ENCODE measurements at regions not wholly inside any gene's neighbourhood (a gene's known extent, or its start where the extent isn't known, plus 50 kb on each side); places are given as distances from the start of the nearest gene placed in this dataset.
A peak's percentile ranks its signal among the peaks of the same experiment; 100 is the strongest.

DNA sequence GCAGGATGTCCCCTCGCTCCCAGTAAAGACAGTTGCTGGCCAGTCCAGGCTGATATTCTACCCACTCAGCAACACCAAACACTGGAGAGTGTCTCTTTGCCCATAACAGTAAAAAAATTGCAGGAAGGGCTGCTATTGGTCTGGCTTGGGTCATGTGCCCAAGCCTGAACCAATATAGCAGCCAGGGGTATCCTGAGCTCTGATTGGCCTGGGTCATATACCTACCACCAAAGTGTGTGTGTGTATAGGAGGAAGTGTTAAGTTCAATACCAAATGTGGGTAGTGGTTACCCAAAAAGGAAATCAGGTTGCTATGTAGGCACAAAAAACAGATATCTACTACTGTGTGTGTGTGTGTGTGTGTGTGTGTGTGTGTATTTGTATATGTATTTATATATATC, 373.2 kb downstream of the BCOR start:
- Histone ChIP-seq H3K27ac (ENCODE audit: low read depth in 2 of 2, low read length in 1 of 2) (peak overlapping the region in 1 of 2 experiments; percentile 97; a peak in 1 of 4 replicates), H3K79me2 (ENCODE audit: insufficient read depth) (no peaks in the 10 kb centered on the region), H3K9ac (no peak overlapping the region), H3K27me3 (ENCODE audit: insufficient read depth) (peaks cover 5% of the 10 kb centered on the region; the same call in 1 of the 2 replicates), H3K9me3 (no peaks in the 10 kb centered on the region), H2AFZ (ENCODE audit: low read depth) (no peak overlapping the region), H3K4me1 (ENCODE audit: control insufficient read depth in 1 of 2, insufficient read depth in 2 of 2, low read depth in 1 of 2, low read length in 1 of 2) (peaks cover 0 to 39% of the 10 kb centered on the region in 2 experiments; a peak in 2 of 4 replicates), H4K20me1 (ENCODE audit: insufficient read depth) (no peaks in the 10 kb centered on the region), H3K4me2 (no peak overlapping the region), H3K36me3 (replicated peaks in 1 of 2; ENCODE audit: control insufficient read depth in 1 of 2, insufficient read depth in 2 of 2, low read length in 1 of 2) (no peaks in the 10 kb centered on the region), H3F3A (replicated peaks; ENCODE audit: insufficient read depth) (no peaks in the 10 kb centered on the region), H3K4me3 (ENCODE audit: low read depth in 2 of 2, low read length in 1 of 2) (no peak overlapping the region), H3K9me2 (no peaks in the 10 kb centered on the region)
- WGBS (ENCODE audit: low lambda C conversion rate): 53% methylated on average over 1 of the region's 1 CpG
- CTCF ChIA-PET: interaction anchor here (0.7 kb wide), 1 partner anchor 443 kb away, joined by 3 read pairs; no protein-coding TSS in a partner anchor
- TF ChIP-seq, protein P1, sequence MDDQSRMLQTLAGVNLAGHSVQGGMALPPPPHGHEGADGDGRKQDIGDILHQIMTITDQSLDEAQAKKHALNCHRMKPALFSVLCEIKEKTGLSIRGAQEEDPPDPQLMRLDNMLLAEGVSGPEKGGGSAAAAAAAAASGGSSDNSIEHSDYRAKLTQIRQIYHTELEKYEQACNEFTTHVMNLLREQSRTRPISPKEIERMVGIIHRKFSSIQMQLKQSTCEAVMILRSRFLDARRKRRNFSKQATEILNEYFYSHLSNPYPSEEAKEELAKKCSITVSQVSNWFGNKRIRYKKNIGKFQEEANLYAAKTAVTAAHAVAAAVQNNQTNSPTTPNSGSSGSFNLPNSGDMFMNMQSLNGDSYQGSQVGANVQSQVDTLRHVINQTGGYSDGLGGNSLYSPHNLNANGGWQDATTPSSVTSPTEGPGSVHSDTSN (IDR thresholded peaks at IDR 0.05): no peak
- TF ChIP-seq CHD2 (IDR thresholded peaks at IDR 0.05; ENCODE audit: low read length, partially characterized antibody) (no peak), MXI1 (IDR thresholded peaks at IDR 0.05; ENCODE audit: low read depth, low read length) (no peak), GATA2 (CRISPR knock-in tag; IDR thresholded peaks at IDR 0.05) (no peak), NRF1 (IDR thresholded peaks at IDR 0.05; ENCODE audit: low read depth, low read length) (no peak)
- POLR2A ChIA-PET: no interaction called here
- DNase-seq: no peak

DNA sequence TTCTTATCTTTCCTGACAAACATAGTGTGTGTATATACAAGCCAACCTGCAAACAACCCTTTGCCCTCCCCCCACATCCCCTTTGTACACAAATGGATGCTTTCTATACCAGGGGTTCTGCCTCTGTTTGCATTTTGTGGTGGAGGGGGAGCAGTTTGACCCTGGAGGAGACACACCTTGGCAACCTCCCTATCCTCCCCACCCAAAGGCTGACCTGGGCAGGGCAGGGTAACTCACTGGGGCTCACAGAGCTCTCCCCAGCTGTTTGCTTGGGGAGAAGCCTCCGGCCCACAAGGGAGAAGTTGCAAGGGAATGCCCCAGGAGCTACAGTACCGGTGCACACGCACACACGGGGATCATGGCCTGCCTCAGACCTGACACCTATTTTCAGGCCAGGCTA, 372.6 kb downstream of the BCOR start:
- no peak overlapping the region for H3K4me2 ChIP-seq
- WGBS (ENCODE audit: low lambda C conversion rate): no CpG with 5 or more reads among the region's 4 CpGs
- H3K4me3 ChIP-seq (ENCODE audit: low read depth in 2 of 2, low read length in 1 of 2): no peak overlapping the region; a peak in 1 of 4 replicates
- peaks cover 0 to 45% of the 10 kb centered on the region in 2 experiments; a peak in 2 of 4 replicates for H3K4me1 ChIP-seq (ENCODE audit: control insufficient read depth in 1 of 2, insufficient read depth in 2 of 2, low read depth in 1 of 2, low read length in 1 of 2)
- no peaks in the 10 kb centered on the region for H3K9me3 ChIP-seq
- H3K9ac ChIP-seq: no peak overlapping the region
- POLR2A ChIA-PET: no interaction called here
- DNase-seq: no peak
- no peaks in the 10 kb centered on the region for H3K79me2 ChIP-seq (ENCODE audit: insufficient read depth)
- H3K27ac ChIP-seq (ENCODE audit: low read depth in 2 of 2, low read length in 1 of 2): peak overlapping the region in 1 of 2 experiments; percentile 97; a peak in 2 of 4 replicates
- no peaks in the 10 kb centered on the region for H3K9me2 ChIP-seq
- CTCF ChIA-PET: no interaction called here
- no peaks in the 10 kb centered on the region for H3F3A ChIP-seq (replicated peaks; ENCODE audit: insufficient read depth)
- no peaks in the 10 kb centered on the region for H3K36me3 ChIP-seq (replicated peaks in 1 of 2; ENCODE audit: control insufficient read depth in 1 of 2, insufficient read depth in 2 of 2, low read length in 1 of 2)
- H3K27me3 ChIP-seq (ENCODE audit: insufficient read depth): peaks cover 6% of the 10 kb centered on the region; the same call in 1 of the 2 replicates
- H2AFZ ChIP-seq (ENCODE audit: low read depth): no peak overlapping the region
- H4K20me1 ChIP-seq (ENCODE audit: insufficient read depth): no peaks in the 10 kb centered on the region
- TF ChIP-seq FOXJ3 (CRISPR knock-in tag; IDR thresholded peaks at IDR 0.05) (no peak), YY1 (IDR thresholded peaks at IDR 0.05; ENCODE audit: low read depth) (no peak), RAD21 (IDR thresholded peaks at IDR 0.05; ENCODE audit: low read length) (no peak), MXI1 (IDR thresholded peaks at IDR 0.05; ENCODE audit: low read depth, low read length) (no peak), EZH2phosphoT487 (IDR thresholded peaks at IDR 0.05; ENCODE audit: borderline replicate concordance, low read depth) (no peak), FOXM1 (IDR thresholded peaks at IDR 0.05; ENCODE audit: low read depth) (no peak), TCF12 (IDR thresholded peaks at IDR 0.05) (no peak), RXRA (IDR thresholded peaks at IDR 0.05; ENCODE audit: borderline replicate concordance, low read depth) (no peak), POLR2AphosphoS5 (IDR thresholded peaks at IDR 0.05; ENCODE audit: low read depth, low read length) (no peak), NFIC (IDR thresholded peaks at IDR 0.05; ENCODE audit: borderline replicate concordance) (no peak), EP300 (IDR thresholded peaks at IDR 0.05; ENCODE audit: borderline replicate concordance in 1 of 2, low read depth in 1 of 2, low read length in 1 of 2) (no peak)
- TF ChIP-seq, protein P2, sequence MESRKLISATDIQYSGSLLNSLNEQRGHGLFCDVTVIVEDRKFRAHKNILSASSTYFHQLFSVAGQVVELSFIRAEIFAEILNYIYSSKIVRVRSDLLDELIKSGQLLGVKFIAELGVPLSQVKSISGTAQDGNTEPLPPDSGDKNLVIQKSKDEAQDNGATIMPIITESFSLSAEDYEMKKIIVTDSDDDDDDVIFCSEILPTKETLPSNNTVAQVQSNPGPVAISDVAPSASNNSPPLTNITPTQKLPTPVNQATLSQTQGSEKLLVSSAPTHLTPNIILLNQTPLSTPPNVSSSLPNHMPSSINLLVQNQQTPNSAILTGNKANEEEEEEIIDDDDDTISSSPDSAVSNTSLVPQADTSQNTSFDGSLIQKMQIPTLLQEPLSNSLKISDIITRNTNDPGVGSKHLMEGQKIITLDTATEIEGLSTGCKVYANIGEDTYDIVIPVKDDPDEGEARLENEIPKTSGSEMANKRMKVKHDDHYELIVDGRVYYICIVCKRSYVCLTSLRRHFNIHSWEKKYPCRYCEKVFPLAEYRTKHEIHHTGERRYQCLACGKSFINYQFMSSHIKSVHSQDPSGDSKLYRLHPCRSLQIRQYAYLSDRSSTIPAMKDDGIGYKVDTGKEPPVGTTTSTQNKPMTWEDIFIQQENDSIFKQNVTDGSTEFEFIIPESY (IDR thresholded peaks at IDR 0.05; ENCODE audit: borderline replicate concordance, low read depth): no peak
